ENCODE measurements at regions not wholly inside any gene's neighbourhood (a gene's known extent, or its start where the extent isn't known, plus 50 kb on each side); places are given as distances from the start of the nearest gene placed in this dataset.
A peak's percentile ranks its signal among the peaks of the same experiment; 100 is the strongest.

DNA sequence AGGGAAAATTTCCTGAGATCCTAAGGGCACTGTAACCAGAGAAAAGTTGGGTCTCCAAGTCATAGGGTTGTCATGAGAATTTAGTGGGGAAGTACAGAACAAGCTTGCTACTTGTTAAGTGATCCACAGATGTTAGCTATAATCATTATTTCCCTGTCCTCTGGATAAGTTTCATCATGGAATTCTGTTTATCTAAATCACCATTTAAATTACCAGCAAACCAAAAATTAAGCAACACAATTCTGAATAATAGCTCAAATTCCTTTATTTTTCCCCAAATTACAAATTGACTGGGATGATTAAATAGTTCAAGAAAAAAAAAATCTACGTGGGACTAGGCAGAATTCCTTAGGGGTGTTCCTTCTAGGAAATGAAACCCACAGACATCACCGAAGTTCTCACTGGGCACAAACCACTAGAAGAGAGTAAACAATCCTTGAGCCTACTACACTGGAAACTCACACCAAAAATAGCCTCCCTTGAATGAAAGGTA is 159.5 kb downstream of the COL6A3 start:
- Histone ChIP-seq H3K9ac (ENCODE audit: low read length) (no peak overlapping the region), H3K4ac (ENCODE audit: low read depth, low read length) (no peak overlapping the region), H3K23ac (ENCODE audit: low read length) (no peak overlapping the region), H4K5ac (ENCODE audit: low read length) (no peak overlapping the region), H3K18ac (ENCODE audit: low read length) (no peak overlapping the region), H3K27me3 (ENCODE audit: insufficient read depth, low read length, poor library complexity) (no peaks in the 10 kb centered on the region), H3K79me1 (ENCODE audit: low read length) (no peaks in the 10 kb centered on the region), H4K8ac (ENCODE audit: low read depth, low read length) (no peak overlapping the region), H2AK5ac (ENCODE audit: low read length) (no peak overlapping the region), H3K4me1 (ENCODE audit: control insufficient read depth, low read depth, low read length) (no peaks in the 10 kb centered on the region), H3K36me3 (ENCODE audit: control insufficient read depth, insufficient read depth, low read length) (no peaks in the 10 kb centered on the region), H2BK5ac (ENCODE audit: low read length) (no peak overlapping the region), H2BK120ac (ENCODE audit: low read depth, low read length) (no peak overlapping the region), H3K4me3 (ENCODE audit: low read length) (no peak overlapping the region), H3K56ac (ENCODE audit: low read length) (no peak overlapping the region), H2BK15ac (replicated peaks; ENCODE audit: low read depth) (no peak overlapping the region), H3K27ac (ENCODE audit: low read depth, low read length) (no peak overlapping the region), H3K79me2 (ENCODE audit: control insufficient read depth, insufficient read depth, low read length) (no peaks in the 10 kb centered on the region), H3K4me2 (ENCODE audit: low read length) (no peak overlapping the region)
- WGBS (ENCODE audit: extremely low coverage, insufficient coverage, low lambda C conversion rate) = no CpG with 5 or more reads among the region's 2 CpGs
- DNase-seq = no peak

DNA sequence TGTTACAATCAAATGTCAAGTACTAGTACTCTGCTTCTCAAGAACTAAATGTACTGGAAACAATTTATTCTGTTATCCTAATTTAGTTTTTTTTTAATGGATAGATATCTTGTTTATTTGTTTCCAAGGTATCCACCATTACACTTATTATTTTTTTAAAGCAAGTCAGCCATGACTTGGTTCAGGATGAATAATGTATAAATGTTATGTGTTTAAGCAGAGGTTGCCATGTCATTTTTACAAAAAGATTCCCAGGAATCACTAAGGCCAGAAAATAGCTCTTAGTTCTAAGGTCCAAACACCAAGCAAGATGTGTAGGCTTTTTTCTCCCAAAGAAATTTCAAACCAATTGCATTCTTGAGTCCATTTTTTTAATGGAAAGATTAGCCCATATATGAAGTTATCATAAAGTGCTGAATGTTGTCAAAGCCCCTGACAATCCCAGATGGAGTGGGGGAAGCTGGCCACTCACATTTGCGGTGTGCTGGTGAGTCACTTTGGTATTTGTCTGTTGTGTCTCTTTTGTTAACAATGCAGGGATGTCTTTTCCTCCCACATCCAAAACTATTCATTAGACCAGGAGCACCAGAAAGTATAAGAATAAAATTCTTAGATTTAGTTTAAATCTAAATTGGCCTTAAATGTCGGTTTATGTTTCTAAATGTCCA is 158.9 kb downstream of the COL6A3 start:
- no peak overlapping the region for H2BK15ac ChIP-seq (replicated peaks; ENCODE audit: low read depth)
- H3K4ac ChIP-seq (ENCODE audit: low read depth, low read length) = no peak overlapping the region
- no peak overlapping the region for H4K5ac ChIP-seq (ENCODE audit: low read length)
- no peak overlapping the region for H3K4me2 ChIP-seq (ENCODE audit: low read length)
- H2BK120ac ChIP-seq (ENCODE audit: low read depth, low read length) = no peak overlapping the region
- H3K79me2 ChIP-seq (ENCODE audit: control insufficient read depth, insufficient read depth, low read length) = no peaks in the 10 kb centered on the region
- DNase-seq = no peak
- no peaks in the 10 kb centered on the region for H3K36me3 ChIP-seq (ENCODE audit: control insufficient read depth, insufficient read depth, low read length)
- H3K56ac ChIP-seq (ENCODE audit: low read length) = no peak overlapping the region
- no peaks in the 10 kb centered on the region for H3K27me3 ChIP-seq (ENCODE audit: insufficient read depth, low read length, poor library complexity)
- no peak overlapping the region for H3K27ac ChIP-seq (ENCODE audit: low read depth, low read length)
- H3K23ac ChIP-seq (ENCODE audit: low read length) = no peak overlapping the region
- no peak overlapping the region for H3K18ac ChIP-seq (ENCODE audit: low read length)
- H3K79me1 ChIP-seq (ENCODE audit: low read length) = no peaks in the 10 kb centered on the region
- H2BK5ac ChIP-seq (ENCODE audit: low read length) = no peak overlapping the region
- no peak overlapping the region for H2AK5ac ChIP-seq (ENCODE audit: low read length)
- no CpG with 5 or more reads among the region's 2 CpGs for WGBS (ENCODE audit: extremely low coverage, insufficient coverage, low lambda C conversion rate)
- H3K4me3 ChIP-seq (ENCODE audit: low read length) = no peak overlapping the region
- no peak overlapping the region for H4K8ac ChIP-seq (ENCODE audit: low read depth, low read length)
- H3K4me1 ChIP-seq (ENCODE audit: control insufficient read depth, low read depth, low read length) = no peaks in the 10 kb centered on the region
- H3K9ac ChIP-seq (ENCODE audit: low read length) = no peak overlapping the region

GRCh38 chr2:237256887-237257286 is 157.1 kb downstream of the COL6A3 start:
- H3K36me3 ChIP-seq (ENCODE audit: control insufficient read depth, insufficient read depth, low read length) = no peaks in the 10 kb centered on the region
- no peak overlapping the region for H4K5ac ChIP-seq (ENCODE audit: low read length)
- no peak overlapping the region for H3K18ac ChIP-seq (ENCODE audit: low read length)
- H3K4me2 ChIP-seq (ENCODE audit: low read length) = no peak overlapping the region
- no peaks in the 10 kb centered on the region for H3K27me3 ChIP-seq (ENCODE audit: insufficient read depth, low read length, poor library complexity)
- H2AK5ac ChIP-seq (ENCODE audit: low read length) = no peak overlapping the region
- H3K27ac ChIP-seq (ENCODE audit: low read depth, low read length) = no peak overlapping the region
- no peak overlapping the region for H3K9ac ChIP-seq (ENCODE audit: low read length)
- no peak for DNase-seq
- H3K79me1 ChIP-seq (ENCODE audit: low read length) = no peaks in the 10 kb centered on the region
- no CpG with 5 or more reads among the region's 4 CpGs for WGBS (ENCODE audit: extremely low coverage, insufficient coverage, low lambda C conversion rate)
- no peaks in the 10 kb centered on the region for H3K79me2 ChIP-seq (ENCODE audit: control insufficient read depth, insufficient read depth, low read length)
- no peaks in the 10 kb centered on the region for H3K4me1 ChIP-seq (ENCODE audit: control insufficient read depth, low read depth, low read length)
- no peak overlapping the region for H3K4me3 ChIP-seq (ENCODE audit: low read length)
- no peak overlapping the region for H3K56ac ChIP-seq (ENCODE audit: low read length)
- no peak overlapping the region for H4K8ac ChIP-seq (ENCODE audit: low read depth, low read length)
- no peak overlapping the region for H2BK15ac ChIP-seq (replicated peaks; ENCODE audit: low read depth)
- H3K4ac ChIP-seq (ENCODE audit: low read depth, low read length) = no peak overlapping the region
- H2BK120ac ChIP-seq (ENCODE audit: low read depth, low read length) = no peak overlapping the region
- no peak overlapping the region for H2BK5ac ChIP-seq (ENCODE audit: low read length)
- H3K23ac ChIP-seq (ENCODE audit: low read length) = no peak overlapping the region

GRCh38 chr2:237257471-237257951 is 156.5 kb downstream of the COL6A3 start:
- Histone ChIP-seq H3K23ac (ENCODE audit: low read length) (no peak overlapping the region), H3K4me3 (ENCODE audit: low read length) (no peak overlapping the region), H3K56ac (ENCODE audit: low read length) (no peak overlapping the region), H3K79me2 (ENCODE audit: control insufficient read depth, insufficient read depth, low read length) (no peaks in the 10 kb centered on the region), H3K4ac (ENCODE audit: low read depth, low read length) (no peak overlapping the region), H2AK5ac (ENCODE audit: low read length) (no peak overlapping the region), H3K79me1 (ENCODE audit: low read length) (no peaks in the 10 kb centered on the region), H3K4me1 (ENCODE audit: control insufficient read depth, low read depth, low read length) (no peaks in the 10 kb centered on the region), H3K36me3 (ENCODE audit: control insufficient read depth, insufficient read depth, low read length) (no peaks in the 10 kb centered on the region), H3K18ac (ENCODE audit: low read length) (no peak overlapping the region), H3K9ac (ENCODE audit: low read length) (no peak overlapping the region), H2BK120ac (ENCODE audit: low read depth, low read length) (no peak overlapping the region), H3K4me2 (ENCODE audit: low read length) (no peak overlapping the region), H4K5ac (ENCODE audit: low read length) (no peak overlapping the region), H3K27me3 (ENCODE audit: insufficient read depth, low read length, poor library complexity) (no peaks in the 10 kb centered on the region), H3K27ac (ENCODE audit: low read depth, low read length) (no peak overlapping the region), H2BK15ac (replicated peaks; ENCODE audit: low read depth) (no peak overlapping the region), H2BK5ac (ENCODE audit: low read length) (no peak overlapping the region), H4K8ac (ENCODE audit: low read depth, low read length) (no peak overlapping the region)
- no peak for DNase-seq
- no CpG with 5 or more reads among the region's 10 CpGs for WGBS (ENCODE audit: extremely low coverage, insufficient coverage, low lambda C conversion rate)

DNA sequence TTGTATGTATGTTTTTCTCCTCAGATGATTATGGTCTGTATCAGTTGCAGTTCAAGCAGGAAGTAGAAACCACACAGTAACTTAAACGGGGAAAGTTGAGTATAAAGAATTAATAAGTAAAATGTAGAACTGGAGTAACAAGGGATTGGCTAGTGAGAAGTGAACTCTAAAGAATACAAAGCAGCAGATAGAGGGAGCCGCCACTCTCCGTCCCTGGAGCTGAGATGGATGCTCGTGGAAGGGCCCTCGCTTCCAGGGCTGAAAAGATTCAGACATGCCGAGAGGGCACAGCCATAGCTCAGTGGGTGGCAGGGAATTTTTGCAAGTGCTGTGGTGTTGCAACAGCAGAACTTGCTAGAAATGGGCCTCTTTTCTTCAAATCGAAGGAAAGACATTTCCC is 155.8 kb downstream of the COL6A3 start:
- Histone ChIP-seq H3K79me2 (ENCODE audit: control insufficient read depth, insufficient read depth, low read length) (no peaks in the 10 kb centered on the region), H2BK15ac (replicated peaks; ENCODE audit: low read depth) (no peak overlapping the region), H2AK5ac (ENCODE audit: low read length) (no peak overlapping the region), H3K4ac (ENCODE audit: low read depth, low read length) (no peak overlapping the region), H4K5ac (ENCODE audit: low read length) (no peak overlapping the region), H3K18ac (ENCODE audit: low read length) (no peak overlapping the region), H3K23ac (ENCODE audit: low read length) (no peak overlapping the region), H3K27me3 (ENCODE audit: insufficient read depth, low read length, poor library complexity) (no peaks in the 10 kb centered on the region), H3K27ac (ENCODE audit: low read depth, low read length) (no peak overlapping the region), H3K56ac (ENCODE audit: low read length) (no peak overlapping the region), H3K4me3 (ENCODE audit: low read length) (no peak overlapping the region), H3K4me2 (ENCODE audit: low read length) (no peak overlapping the region), H3K36me3 (ENCODE audit: control insufficient read depth, insufficient read depth, low read length) (no peaks in the 10 kb centered on the region), H2BK120ac (ENCODE audit: low read depth, low read length) (no peak overlapping the region), H3K79me1 (ENCODE audit: low read length) (no peaks in the 10 kb centered on the region), H4K8ac (ENCODE audit: low read depth, low read length) (no peak overlapping the region), H2BK5ac (ENCODE audit: low read length) (no peak overlapping the region), H3K4me1 (ENCODE audit: control insufficient read depth, low read depth, low read length) (no peaks in the 10 kb centered on the region), H3K9ac (ENCODE audit: low read length) (no peak overlapping the region)
- no CpG with 5 or more reads among the region's 7 CpGs for WGBS (ENCODE audit: extremely low coverage, insufficient coverage, low lambda C conversion rate)
- peak; percentile 62 for DNase-seq

DNA sequence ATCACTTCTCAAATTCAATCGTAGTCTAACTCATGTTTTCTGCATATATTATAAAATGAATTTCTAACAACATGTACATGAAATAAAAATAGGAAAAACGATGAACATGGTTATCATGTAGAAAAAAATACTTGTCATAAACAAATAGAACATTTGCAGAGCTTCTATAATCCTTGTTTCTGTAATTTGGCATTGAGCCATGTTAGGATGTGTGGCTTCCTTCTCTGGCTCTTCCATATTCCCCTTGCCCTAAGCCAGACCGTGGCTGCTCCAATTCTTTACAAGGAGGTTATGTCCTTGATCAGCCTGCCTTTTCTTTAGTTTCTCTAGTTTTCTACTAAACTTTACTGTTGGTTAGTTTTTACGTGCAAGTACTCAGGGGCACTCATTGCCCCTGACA is 155.3 kb downstream of the COL6A3 start:
- no peak overlapping the region for H3K4me2 ChIP-seq (ENCODE audit: low read length)
- no peaks in the 10 kb centered on the region for H3K36me3 ChIP-seq (ENCODE audit: control insufficient read depth, insufficient read depth, low read length)
- no peak overlapping the region for H2AK5ac ChIP-seq (ENCODE audit: low read length)
- H3K27me3 ChIP-seq (ENCODE audit: insufficient read depth, low read length, poor library complexity) = no peaks in the 10 kb centered on the region
- H2BK5ac ChIP-seq (ENCODE audit: low read length) = no peak overlapping the region
- H3K79me1 ChIP-seq (ENCODE audit: low read length) = no peaks in the 10 kb centered on the region
- no peak overlapping the region for H3K9ac ChIP-seq (ENCODE audit: low read length)
- no peak overlapping the region for H3K56ac ChIP-seq (ENCODE audit: low read length)
- no peak overlapping the region for H4K5ac ChIP-seq (ENCODE audit: low read length)
- H3K4ac ChIP-seq (ENCODE audit: low read depth, low read length) = no peak overlapping the region
- no CpG with 5 or more reads among the region's 4 CpGs for WGBS (ENCODE audit: extremely low coverage, insufficient coverage, low lambda C conversion rate)
- no peak overlapping the region for H2BK120ac ChIP-seq (ENCODE audit: low read depth, low read length)
- no peak overlapping the region for H3K4me3 ChIP-seq (ENCODE audit: low read length)
- H4K8ac ChIP-seq (ENCODE audit: low read depth, low read length) = no peak overlapping the region
- no peaks in the 10 kb centered on the region for H3K4me1 ChIP-seq (ENCODE audit: control insufficient read depth, low read depth, low read length)
- H3K27ac ChIP-seq (ENCODE audit: low read depth, low read length) = no peak overlapping the region
- H3K23ac ChIP-seq (ENCODE audit: low read length) = no peak overlapping the region
- H2BK15ac ChIP-seq (replicated peaks; ENCODE audit: low read depth) = no peak overlapping the region
- no peak overlapping the region for H3K18ac ChIP-seq (ENCODE audit: low read length)
- no peaks in the 10 kb centered on the region for H3K79me2 ChIP-seq (ENCODE audit: control insufficient read depth, insufficient read depth, low read length)
- DNase-seq = no peak
